ENCODE measurements at regions not wholly inside any gene's neighbourhood (a gene's known extent, or its start where the extent isn't known, plus 50 kb on each side); places are given as distances from the start of the nearest gene placed in this dataset.

GRCh38 chr4:160956875-160957274 lies 1206.9 kb downstream of the FSTL5 start:
- Histone ChIP-seq H3K9ac (ENCODE audit: insufficient read depth, low read length) (no peak overlapping the region), H3K4me1 (ENCODE audit: control insufficient read depth, extremely low read depth, insufficient read depth, low read length) (no peaks in the 10 kb centered on the region)
- TF ChIP-seq EZH2 (IDR thresholded peaks at IDR 0.05; ENCODE audit: low read length, missing control alignments) = no peak
- no peak for TF ChIP-seq CTCF (conservative IDR thresholded peaks at IDR 0.05 in 1 of 2, IDR thresholded peaks at IDR 0.05 in 1 of 2; ENCODE audit: low read depth in 1 of 2, low read length in 2 of 2)

GRCh38 chr4:160969925-160970324 lies 1193.9 kb downstream of the FSTL5 start:
- H3K9ac ChIP-seq (ENCODE audit: insufficient read depth, low read length) = no peak overlapping the region
- no peak for DNase-seq (ENCODE audit: low read depth in 2 of 2)
- no peak overlapping the region for H3K4me2 ChIP-seq (ENCODE audit: extremely low read depth, insufficient read depth, low read length)
- no peak for TF ChIP-seq CTCF (conservative IDR thresholded peaks at IDR 0.05 in 1 of 2, IDR thresholded peaks at IDR 0.05 in 1 of 2; ENCODE audit: low read depth in 1 of 2, low read length in 2 of 2)
- no peak for TF ChIP-seq EZH2 (IDR thresholded peaks at IDR 0.05; ENCODE audit: low read length, missing control alignments)
- no peak overlapping the region for H3K27ac ChIP-seq (ENCODE audit: insufficient read depth, low read length)
- H3K4me1 ChIP-seq (ENCODE audit: control insufficient read depth, extremely low read depth, insufficient read depth, low read length) = no peaks in the 10 kb centered on the region
- no peak overlapping the region for H3K4me3 ChIP-seq (replicated peaks in 1 of 4; ENCODE audit: control extremely low read depth in 1 of 4, insufficient read depth in 1 of 4, low read depth in 3 of 4, low read length in 4 of 4)
- H3K27me3 ChIP-seq (ENCODE audit: control insufficient read depth, insufficient read depth, low read length) = no peaks in the 10 kb centered on the region
- no peaks in the 10 kb centered on the region for H3K79me2 ChIP-seq (ENCODE audit: control insufficient read depth, insufficient read depth, low read length)
- no peak overlapping the region for H2AFZ ChIP-seq (ENCODE audit: low read length)
- no peaks in the 10 kb centered on the region for H3K36me3 ChIP-seq (ENCODE audit: control insufficient read depth, insufficient read depth, low read length)
- no peaks in the 10 kb centered on the region for H3K9me3 ChIP-seq (ENCODE audit: control insufficient read depth, insufficient read depth, low read depth, low read length)
- H4K20me1 ChIP-seq (ENCODE audit: control insufficient read depth, extremely low read depth, insufficient read depth, low read length) = no peaks in the 10 kb centered on the region

More at GRCh38 chr4:160956875-160957274, 1206.9 kb downstream of the FSTL5 start:
- Histone ChIP-seq H3K4me3 (replicated peaks in 1 of 4; ENCODE audit: control extremely low read depth in 1 of 4, insufficient read depth in 1 of 4, low read depth in 3 of 4, low read length in 4 of 4) (no peak overlapping the region), H3K79me2 (ENCODE audit: control insufficient read depth, insufficient read depth, low read length) (no peaks in the 10 kb centered on the region), H2AFZ (ENCODE audit: low read length) (no peak overlapping the region), H3K36me3 (ENCODE audit: control insufficient read depth, insufficient read depth, low read length) (no peaks in the 10 kb centered on the region), H3K27me3 (ENCODE audit: control insufficient read depth, insufficient read depth, low read length) (no peaks in the 10 kb centered on the region), H4K20me1 (ENCODE audit: control insufficient read depth, extremely low read depth, insufficient read depth, low read length) (no peaks in the 10 kb centered on the region), H3K27ac (ENCODE audit: insufficient read depth, low read length) (no peak overlapping the region), H3K4me2 (ENCODE audit: extremely low read depth, insufficient read depth, low read length) (no peak overlapping the region), H3K9me3 (ENCODE audit: control insufficient read depth, insufficient read depth, low read depth, low read length) (no peaks in the 10 kb centered on the region)
- DNase-seq (ENCODE audit: low read depth in 2 of 2) = no peak

- H3K4me1 ChIP-seq (ENCODE audit: control insufficient read depth, extremely low read depth, insufficient read depth, low read length) = no peaks in the 10 kb centered on the region
- H3K79me2 ChIP-seq (ENCODE audit: control insufficient read depth, insufficient read depth, low read length) = no peaks in the 10 kb centered on the region
- TF ChIP-seq CTCF (conservative IDR thresholded peaks at IDR 0.05 in 1 of 2, IDR thresholded peaks at IDR 0.05 in 1 of 2; ENCODE audit: low read depth in 1 of 2, low read length in 2 of 2) (no peak), EZH2 (IDR thresholded peaks at IDR 0.05; ENCODE audit: low read length, missing control alignments) (no peak)
- no peak for DNase-seq (ENCODE audit: low read depth in 2 of 2)
- no peaks in the 10 kb centered on the region for H4K20me1 ChIP-seq (ENCODE audit: control insufficient read depth, extremely low read depth, insufficient read depth, low read length)
- no peaks in the 10 kb centered on the region for H3K9me3 ChIP-seq (ENCODE audit: control insufficient read depth, insufficient read depth, low read depth, low read length)
- H2AFZ ChIP-seq (ENCODE audit: low read length) = no peak overlapping the region
- no peaks in the 10 kb centered on the region for H3K36me3 ChIP-seq (ENCODE audit: control insufficient read depth, insufficient read depth, low read length)
- H3K4me2 ChIP-seq (ENCODE audit: extremely low read depth, insufficient read depth, low read length) = no peak overlapping the region
- no peaks in the 10 kb centered on the region for H3K27me3 ChIP-seq (ENCODE audit: control insufficient read depth, insufficient read depth, low read length)
- H3K27ac ChIP-seq (ENCODE audit: insufficient read depth, low read length) = no peak overlapping the region
- no peak overlapping the region for H3K9ac ChIP-seq (ENCODE audit: insufficient read depth, low read length)
- H3K4me3 ChIP-seq (replicated peaks in 1 of 4; ENCODE audit: control extremely low read depth in 1 of 4, insufficient read depth in 1 of 4, low read depth in 3 of 4, low read length in 4 of 4) = no peak overlapping the region
These were observed 1183.7 kb downstream of the FSTL5 start for GRCh38 chr4:160980091-160980490.

All from fibroblast of lung (primary cell).